IMR-90 (cell line): ENCODE measurements at regions not wholly inside any gene's neighbourhood (a gene's known extent, or its start where the extent isn't known, plus 50 kb on each side); places are given as distances from the start of the nearest gene placed in this dataset.

Experiments
- ATAC-seq: fragments of 200-7000 bp; cut with Tn5 transposase; 2 replicates; pipeline ENCODE4 v1.9.1; 2020; ENCODE audit warnings: low read depth, mild to moderate bottlenecking, moderate library complexity
- BruUV-seq: library from RNA; stranded (reverse); fragments of 400-500 nt; replicated peaks from 2 replicates; lab custom pipeline; 2021; lab: Mats Ljungman, UMichigan
- CTCF ChIA-PET: fragments of 300-600 bp; formaldehyde crosslinking; extraction: SDS; loops from one replicate; lab custom pipeline; 2021; ENCODE audit warnings: antibody characterized with exemption; lab: Yijun Ruan, JAX
- POLR2A ChIA-PET: fragments of 300-600 bp; sonication (Branson Sonifier 250); formaldehyde crosslinking; loops from one replicate; lab custom pipeline; 2022; ENCODE audit warnings: antibody characterized with exemption; ENCODE audit not compliant: unreplicated experiment; lab: Charles Lee
- DNase-seq: peaks from one replicate; pipeline ENCODE4 v3.0.0; 2013
- H2AFZ ChIP-seq: replicated peaks from 2 replicates; pipeline ENCODE3; 2013; ENCODE audit warnings: low read length, mild to moderate bottlenecking; ENCODE audit not compliant: poor library complexity
- H2AK5ac ChIP-seq: 2 replicates; pipeline ENCODE4 v1.6.1; 2013; ENCODE audit warnings: low read depth, low read length, inconsistent platforms
- H2AK9ac ChIP-seq: replicated peaks from 2 replicates; pipeline ENCODE3; 2013; ENCODE audit warnings: mild to moderate bottlenecking, low read depth, low read length, moderate library complexity; ENCODE audit not compliant: poor library complexity
- H2BK120ac ChIP-seq: 2 replicates; pipeline ENCODE4 v1.6.1; 2013; ENCODE audit warnings: low read depth, low read length, inconsistent platforms
- H2BK15ac ChIP-seq: 3 replicates; pipeline ENCODE4 v1.6.1; 2013; ENCODE audit warnings: low read depth, low read length, inconsistent platforms
- H2BK20ac ChIP-seq: 2 replicates; pipeline ENCODE4 v1.6.1; 2013; ENCODE audit warnings: low read depth, mild to moderate bottlenecking, inconsistent platforms, low read length, moderate library complexity
- H2BK5ac ChIP-seq: 2 replicates; pipeline ENCODE4 v1.6.1; 2013; ENCODE audit warnings: mild to moderate bottlenecking, low read depth, low read length, inconsistent platforms; ENCODE audit not compliant: poor library complexity, severe bottlenecking
- H3K14ac ChIP-seq: replicated peaks from 2 replicates; pipeline ENCODE4 v1.6.1; 2013; ENCODE audit warnings: low read depth, low read length, inconsistent platforms
- H3K18ac ChIP-seq: 2 replicates; pipeline ENCODE4 v1.6.1; 2013; ENCODE audit warnings: low read depth, low read length, control low read depth
- H3K23ac ChIP-seq: 2 replicates; pipeline ENCODE4 v1.6.1; 2013; ENCODE audit warnings: low read depth, low read length, inconsistent platforms
- H3K27ac ChIP-seq: 2 replicates; pipeline ENCODE4 v1.5.1; 2013; ENCODE audit warnings: mild to moderate bottlenecking, control low read depth, low read length; ENCODE audit not compliant: insufficient read depth
- H3K27me3 ChIP-seq: 2 replicates; pipeline ENCODE4 v1.6.1; 2013; ENCODE audit warnings: low read length; ENCODE audit not compliant: control insufficient read depth, insufficient read depth
- H3K36me3 ChIP-seq: 2 replicates; pipeline ENCODE4 v1.6.1; 2013; ENCODE audit warnings: low read length, mixed read lengths; ENCODE audit not compliant: control insufficient read depth, insufficient read depth
- H3K4ac ChIP-seq: 2 replicates; pipeline ENCODE4 v1.6.1; 2013; ENCODE audit warnings: low read depth, low read length, inconsistent platforms
- H3K4me1 ChIP-seq: 2 replicates; pipeline ENCODE4 v1.6.1; 2013; ENCODE audit warnings: low read length, mixed read lengths; ENCODE audit not compliant: control insufficient read depth, insufficient read depth
- H3K4me2 ChIP-seq: 2 replicates; pipeline ENCODE4 v1.6.1; 2013; ENCODE audit warnings: low read depth, mild to moderate bottlenecking, control low read depth, low read length, moderate library complexity
- H3K4me3 ChIP-seq: 2 replicates; pipeline ENCODE4 v1.5.1; 2013; ENCODE audit warnings: low read depth, mild to moderate bottlenecking, control low read depth, low read length, moderate library complexity; ENCODE audit not compliant: insufficient read depth
- H3K56ac ChIP-seq: 2 replicates; pipeline ENCODE4 v1.6.1; 2013; ENCODE audit warnings: low read length, inconsistent platforms; ENCODE audit not compliant: insufficient read depth; ENCODE audit errors: extremely low read depth
- H3K79me1 ChIP-seq, 2 experiments: 2 replicates each; pipeline ENCODE4 v1.6.1; 2013; ENCODE audit warnings: low read length in 2 of 2, inconsistent platforms in 1 of 2, low read depth in 1 of 2
- H3K9ac ChIP-seq: 2 replicates; pipeline ENCODE4 v1.6.1; 2013; ENCODE audit warnings: low read depth, low read length, control low read depth
- H3K9me1 ChIP-seq: 2 replicates; pipeline ENCODE4 v1.6.1; 2013; ENCODE audit warnings: low read length, inconsistent platforms; ENCODE audit not compliant: insufficient read depth
- H3K9me3 ChIP-seq: 2 replicates; pipeline ENCODE4 v1.6.1; 2013; ENCODE audit warnings: low read length; ENCODE audit not compliant: control insufficient read depth, insufficient read depth
- H4K20me1 ChIP-seq: 2 replicates; pipeline ENCODE4 v1.6.1; 2013; ENCODE audit warnings: low read length, inconsistent platforms; ENCODE audit not compliant: insufficient read depth
- H4K5ac ChIP-seq: 2 replicates; pipeline ENCODE4 v1.6.1; 2013; ENCODE audit warnings: mild to moderate bottlenecking, low read depth, low read length, control low read depth
- H4K8ac ChIP-seq, 2 experiments: 2 replicates each; pipeline ENCODE4 v1.6.1; 2013; ENCODE audit warnings: low read depth in 2 of 2, low read length in 2 of 2, control low read depth in 1 of 2, inconsistent platforms in 1 of 2
- H4K91ac ChIP-seq: 2 replicates; pipeline ENCODE4 v1.6.1; 2013; ENCODE audit warnings: low read depth, low read length, inconsistent platforms; ENCODE audit not compliant: insufficient read depth
- BHLHE40 ChIP-seq: fragments of 150-350 bp; IDR thresholded peaks from 2 replicates; pipeline ENCODE4 v1.6.1; 2016; ENCODE audit warnings: mild to moderate bottlenecking, low read depth, low read length
- CEBPB ChIP-seq: IDR thresholded peaks from 2 replicates; pipeline ENCODE4 v1.6.1; 2012; ENCODE audit warnings: low read depth, low read length, improper control_type of control experiment
- CHD1 ChIP-seq: IDR thresholded peaks from 2 replicates; pipeline ENCODE4 v1.6.1; 2012; ENCODE audit warnings: low read depth, low read length, improper control_type of control experiment
- FOS ChIP-seq: fragments of 150-350 bp; IDR thresholded peaks from 2 replicates; pipeline ENCODE4 v1.6.1; 2016; ENCODE audit warnings: low read depth, low read length
- MAFK ChIP-seq: IDR thresholded peaks from 2 replicates; pipeline ENCODE4 v1.6.1; 2012; ENCODE audit warnings: low read depth, low read length, improper control_type of control experiment
- MAZ ChIP-seq: IDR thresholded peaks from 2 replicates; pipeline ENCODE4 v1.6.1; 2012; ENCODE audit warnings: low read depth, mild to moderate bottlenecking, low read length, improper control_type of control experiment, moderate library complexity, borderline replicate concordance
- MXI1 ChIP-seq: IDR thresholded peaks from 2 replicates; pipeline ENCODE4 v1.6.1; 2012; ENCODE audit warnings: low read depth, mild to moderate bottlenecking, low read length, moderate library complexity, borderline replicate concordance
- NFE2L2 ChIP-seq: fragments of 150-350 bp; IDR thresholded peaks from 2 replicates; pipeline ENCODE4 v1.6.1; 2016; ENCODE audit warnings: low read depth, mild to moderate bottlenecking, low read length
- POLR2A ChIP-seq: IDR thresholded peaks from 2 replicates; pipeline ENCODE4 v1.6.1; 2012; ENCODE audit warnings: mild to moderate bottlenecking, low read depth, low read length
- RAD21 ChIP-seq: IDR thresholded peaks from 2 replicates; pipeline ENCODE4 v1.6.1; 2012; ENCODE audit warnings: low read length, improper control_type of control experiment
- RCOR1 ChIP-seq: IDR thresholded peaks from 2 replicates; pipeline ENCODE4 v1.6.1; 2012; ENCODE audit warnings: mild to moderate bottlenecking, low read length, improper control_type of control experiment; ENCODE audit not compliant: insufficient replicate concordance
- RFX5 ChIP-seq: IDR thresholded peaks from 2 replicates; pipeline ENCODE4 v1.8.0; 2012; ENCODE audit warnings: low read depth, mild to moderate bottlenecking, low read length, moderate library complexity
- SMC3 ChIP-seq: fragments of 150-350 bp; IDR thresholded peaks from 2 replicates; pipeline ENCODE4 v1.6.1; 2016; ENCODE audit warnings: low read depth, mild to moderate bottlenecking, antibody characterized with exemption, low read length, moderate library complexity
- USF2 ChIP-seq: fragments of 150-350 bp; IDR thresholded peaks from 2 replicates; pipeline ENCODE4 v1.6.1; 2017; ENCODE audit warnings: mild to moderate bottlenecking, antibody characterized with exemption, low read length, low read depth
- WGBS, 2 experiments: methylation state at CpG; one replicate each; pipeline versions ENCODE4 v1.1.5 to v1.1.7; 2013; ENCODE audit warnings: missing lambda C conversion rate in 2 of 2; ENCODE audit not compliant: insufficient read length in 1 of 2; ENCODE audit errors: extremely low coverage in 2 of 2; 5-methylcytosine and 5-hydroxymethylcytosine counted together
- dilution Hi-C: fragments of 300-500 bp; cut with HindIII; formaldehyde crosslinking; loops from one replicate; pipeline ENCODE4 v1.14.3; 2018; ENCODE audit warnings: low sequenced_read_pairs; ENCODE audit not compliant: unreplicated experiment
- in situ Hi-C: fragments of 300-500 bp; cut with MboI; formaldehyde crosslinking; loops from 3 replicates; pipeline ENCODE4 v1.14.3; 2019; ENCODE audit warnings: low sequenced_read_pairs, inconsistent platforms, mixed read lengths
- intact Hi-C: fragments of 100-400 bp; cut with micrococcal nuclease; formaldehyde crosslinking; loops from 2 replicates; pipeline ENCODE4 v1.10.0; 2022
- TF ChIP-seq, protein P1 (sequence below): conservative IDR thresholded peaks from 2 replicates; pipeline ENCODE4 v1.5.1; 2012; ENCODE audit warnings: mild to moderate bottlenecking, low read depth, low read length, improper control_type of control experiment
- TF ChIP-seq, protein P2 (sequence below): fragments of 150-350 bp; IDR thresholded peaks from 2 replicates; pipeline ENCODE4 v1.6.1; 2016; ENCODE audit warnings: low read depth, mild to moderate bottlenecking, low read length, moderate library complexity, borderline replicate concordance

DNA sequence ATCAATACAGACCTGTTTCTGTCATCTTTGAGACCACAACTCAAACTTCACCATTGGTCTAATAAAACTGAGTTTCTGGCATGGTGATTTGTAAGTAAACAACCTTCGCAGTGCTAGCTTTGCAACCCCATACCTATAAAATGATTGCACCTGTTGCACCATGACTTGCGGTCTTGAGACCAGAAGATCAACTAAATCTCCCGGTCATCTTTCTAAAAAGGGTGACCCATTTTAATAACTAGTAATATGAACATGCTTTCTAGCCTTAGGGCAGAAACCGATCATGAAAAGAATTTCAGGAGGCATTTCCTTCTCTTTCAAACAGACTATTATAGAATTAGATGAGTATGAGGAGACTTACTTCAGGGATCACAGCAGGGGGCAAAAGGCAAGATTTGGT is 151.9 kb upstream of the ZNF385D start:
- Histone ChIP-seq H4K5ac (no peak overlapping the region), H3K23ac (no peak overlapping the region), H3K14ac (no peak overlapping the region), H3K18ac (no peak overlapping the region), H4K8ac (no peak overlapping the region), H2BK120ac (no peak overlapping the region), H3K9me3 (no peaks in the 10 kb centered on the region), H3K27me3 (no peaks in the 10 kb centered on the region), H3K4me3 (no peak overlapping the region), H2BK5ac (no peak overlapping the region), H3K79me1 (no peaks in the 10 kb centered on the region), H3K4ac (no peak overlapping the region), H4K20me1 (no peaks in the 10 kb centered on the region), H3K9me1 (no peaks in the 10 kb centered on the region), H3K56ac (no peak overlapping the region), H3K36me3 (no peaks in the 10 kb centered on the region), H3K4me1 (no peaks in the 10 kb centered on the region), H3K4me2 (no peak overlapping the region), H2BK20ac (no peak overlapping the region), H3K27ac (no peak overlapping the region), H4K91ac (no peak overlapping the region), H2BK15ac (no peak overlapping the region), H2AK5ac (no peak overlapping the region), H3K9ac (no peak overlapping the region), H2AFZ (no peak overlapping the region), H2AK9ac (no peak overlapping the region)
- intact Hi-C loops (no loop called here), dilution Hi-C loops (no loop called here), in situ Hi-C loops (no loop called here)
- ChIA-PET POLR2A (no interaction called here), CTCF (no interaction called here)
- WGBS, 2 experiments = no CpG with 5 or more reads among the region's 4 CpGs
- no peak for DNase-seq
- TF ChIP-seq, protein P1, sequence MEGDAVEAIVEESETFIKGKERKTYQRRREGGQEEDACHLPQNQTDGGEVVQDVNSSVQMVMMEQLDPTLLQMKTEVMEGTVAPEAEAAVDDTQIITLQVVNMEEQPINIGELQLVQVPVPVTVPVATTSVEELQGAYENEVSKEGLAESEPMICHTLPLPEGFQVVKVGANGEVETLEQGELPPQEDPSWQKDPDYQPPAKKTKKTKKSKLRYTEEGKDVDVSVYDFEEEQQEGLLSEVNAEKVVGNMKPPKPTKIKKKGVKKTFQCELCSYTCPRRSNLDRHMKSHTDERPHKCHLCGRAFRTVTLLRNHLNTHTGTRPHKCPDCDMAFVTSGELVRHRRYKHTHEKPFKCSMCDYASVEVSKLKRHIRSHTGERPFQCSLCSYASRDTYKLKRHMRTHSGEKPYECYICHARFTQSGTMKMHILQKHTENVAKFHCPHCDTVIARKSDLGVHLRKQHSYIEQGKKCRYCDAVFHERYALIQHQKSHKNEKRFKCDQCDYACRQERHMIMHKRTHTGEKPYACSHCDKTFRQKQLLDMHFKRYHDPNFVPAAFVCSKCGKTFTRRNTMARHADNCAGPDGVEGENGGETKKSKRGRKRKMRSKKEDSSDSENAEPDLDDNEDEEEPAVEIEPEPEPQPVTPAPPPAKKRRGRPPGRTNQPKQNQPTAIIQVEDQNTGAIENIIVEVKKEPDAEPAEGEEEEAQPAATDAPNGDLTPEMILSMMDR = no peak
- TF ChIP-seq MAZ (no peak), SMC3 (no peak), BHLHE40 (no peak), USF2 (no peak), RAD21 (no peak), MAFK (no peak), POLR2A (no peak), MXI1 (no peak), CHD1 (no peak), NFE2L2 (no peak), FOS (no peak), RFX5 (no peak), CEBPB (no peak), RCOR1 (no peak)
- TF ChIP-seq, protein P2, sequence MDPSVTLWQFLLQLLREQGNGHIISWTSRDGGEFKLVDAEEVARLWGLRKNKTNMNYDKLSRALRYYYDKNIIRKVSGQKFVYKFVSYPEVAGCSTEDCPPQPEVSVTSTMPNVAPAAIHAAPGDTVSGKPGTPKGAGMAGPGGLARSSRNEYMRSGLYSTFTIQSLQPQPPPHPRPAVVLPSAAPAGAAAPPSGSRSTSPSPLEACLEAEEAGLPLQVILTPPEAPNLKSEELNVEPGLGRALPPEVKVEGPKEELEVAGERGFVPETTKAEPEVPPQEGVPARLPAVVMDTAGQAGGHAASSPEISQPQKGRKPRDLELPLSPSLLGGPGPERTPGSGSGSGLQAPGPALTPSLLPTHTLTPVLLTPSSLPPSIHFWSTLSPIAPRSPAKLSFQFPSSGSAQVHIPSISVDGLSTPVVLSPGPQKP = no peak
- ATAC-seq = no peak
- no TSS peak for BruUV-seq
